PC-9 (cell line): ENCODE measurements at regions not wholly inside any gene's neighbourhood (a gene's known extent, or its start where the extent isn't known, plus 50 kb on each side); places are given as distances from the start of the nearest gene placed in this dataset.

ENCODE experiments used
- EZH2 ChIP-seq: fragments of 200-600 bp; sonication (generic); IDR thresholded peaks from 2 replicates; pipeline ENCODE4 v1.8.0; 2017; ENCODE audit warnings: antibody characterized with exemption, low read depth
- TF ChIP-seq, protein P1 (sequence below): fragments of 200-600 bp; sonication (generic); conservative IDR thresholded peaks from 2 replicates; pipeline ENCODE4 v1.6.1; 2017; ENCODE audit warnings: mixed run types, antibody characterized with exemption, mild to moderate bottlenecking, moderate library complexity

- TF ChIP-seq EZH2: no peak
- TF ChIP-seq, protein P1, sequence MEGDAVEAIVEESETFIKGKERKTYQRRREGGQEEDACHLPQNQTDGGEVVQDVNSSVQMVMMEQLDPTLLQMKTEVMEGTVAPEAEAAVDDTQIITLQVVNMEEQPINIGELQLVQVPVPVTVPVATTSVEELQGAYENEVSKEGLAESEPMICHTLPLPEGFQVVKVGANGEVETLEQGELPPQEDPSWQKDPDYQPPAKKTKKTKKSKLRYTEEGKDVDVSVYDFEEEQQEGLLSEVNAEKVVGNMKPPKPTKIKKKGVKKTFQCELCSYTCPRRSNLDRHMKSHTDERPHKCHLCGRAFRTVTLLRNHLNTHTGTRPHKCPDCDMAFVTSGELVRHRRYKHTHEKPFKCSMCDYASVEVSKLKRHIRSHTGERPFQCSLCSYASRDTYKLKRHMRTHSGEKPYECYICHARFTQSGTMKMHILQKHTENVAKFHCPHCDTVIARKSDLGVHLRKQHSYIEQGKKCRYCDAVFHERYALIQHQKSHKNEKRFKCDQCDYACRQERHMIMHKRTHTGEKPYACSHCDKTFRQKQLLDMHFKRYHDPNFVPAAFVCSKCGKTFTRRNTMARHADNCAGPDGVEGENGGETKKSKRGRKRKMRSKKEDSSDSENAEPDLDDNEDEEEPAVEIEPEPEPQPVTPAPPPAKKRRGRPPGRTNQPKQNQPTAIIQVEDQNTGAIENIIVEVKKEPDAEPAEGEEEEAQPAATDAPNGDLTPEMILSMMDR: no peak
These were observed 251.2 kb downstream of the PARN start for GRCh38 chr16:14378689-14379467.
